ENCODE measurements at regions not wholly inside any gene's neighbourhood (a gene's known extent, or its start where the extent isn't known, plus 50 kb on each side); places are given as distances from the start of the nearest gene placed in this dataset.

GRCh38 chr20:58574469-58574868, 59.3 kb upstream of the APCDD1L start (continued):
- no peak for TF ChIP-seq TEAD2 (CRISPR knock-in tag; IDR thresholded peaks at IDR 0.05)
- peak; percentile 44 for TF ChIP-seq ZNF282 (IDR thresholded peaks at IDR 0.05; ENCODE audit: partially characterized antibody)

GRCh38 chr20:58573986-58574385, 58.8 kb upstream of the APCDD1L start:
- Histone ChIP-seq H3K4me3 (replicated peaks in 1 of 3; ENCODE audit: insufficient read depth in 1 of 3, low read depth in 2 of 3, low read length in 3 of 3) (no peak overlapping the region), H3K79me2 (ENCODE audit: insufficient read depth, low read length) (no peaks in the 10 kb centered on the region), H3K9me3 (ENCODE audit: low read length) (no peaks in the 10 kb centered on the region), H3K4me1 (ENCODE audit: insufficient read depth, low read length) (no peaks in the 10 kb centered on the region), H3K4me2 (ENCODE audit: low read depth, low read length) (no peak overlapping the region), H4K20me1 (ENCODE audit: insufficient read depth, low read length) (no peaks in the 10 kb centered on the region), H3K27ac (ENCODE audit: extremely low read length, insufficient read depth, low read length) (no peak overlapping the region), H3K9ac (ENCODE audit: insufficient read depth, low read depth, low read length) (no peak overlapping the region), H3K27me3 (ENCODE audit: control insufficient read depth in 1 of 2, insufficient read depth in 2 of 2, low read length in 2 of 2) (peaks cover 22 to 93% of the 10 kb centered on the region in 2 experiments; a peak in 4 of 5 replicates), H3K36me3 (replicated peaks in 1 of 2; ENCODE audit: control insufficient read depth in 1 of 2, insufficient read depth in 2 of 2, low read length in 2 of 2) (no peaks in the 10 kb centered on the region), H2AFZ (ENCODE audit: low read length) (no peak overlapping the region)
- POLR2A ChIA-PET: no interaction called here
- TF ChIP-seq SETDB1 (CRISPR knock-in tag; IDR thresholded peaks at IDR 0.05; ENCODE audit: borderline replicate concordance) (no peak), ZNF788 (CRISPR knock-in tag; IDR thresholded peaks at IDR 0.05; ENCODE audit: borderline replicate concordance) (no peak), HNRNPK (IDR thresholded peaks at IDR 0.05; ENCODE audit: low read depth, low read length, poor library complexity, severe bottlenecking) (no peak), ONECUT2 (CRISPR knock-in tag; IDR thresholded peaks at IDR 0.05) (no peak), ZFP90 (CRISPR knock-in tag; IDR thresholded peaks at IDR 0.05; ENCODE audit: borderline replicate concordance) (no peak), ZNF652 (CRISPR knock-in tag; IDR thresholded peaks at IDR 0.05; ENCODE audit: borderline replicate concordance, low read depth) (no peak), JARID2 (CRISPR knock-in tag; IDR thresholded peaks at IDR 0.05; ENCODE audit: insufficient replicate concordance) (no peak), ZFP41 (CRISPR knock-in tag; IDR thresholded peaks at IDR 0.05; ENCODE audit: borderline replicate concordance) (no peak), IKZF4 (CRISPR knock-in tag; IDR thresholded peaks at IDR 0.05; ENCODE audit: borderline replicate concordance, low read depth, not compliant biosample characterization) (no peak), PITX1 (CRISPR knock-in tag; IDR thresholded peaks at IDR 0.05) (no peak)
- no peak for DNase-seq (ENCODE audit: low spot score)
- CTCF ChIA-PET (ENCODE audit: low intra/inter-chr PET ratio, low total read pairs): no interaction called here
- BruUV-seq (replicated peaks): no TSS peak
- ATAC-seq: no peak
- FAIRE-seq: peak; percentile 15
- intact Hi-C loops (cut with micrococcal nuclease; ENCODE audit: unreplicated experiment) (no loop called here), in situ Hi-C loops (cut with HindIII; ENCODE audit: extremely low pct_ligation_motif_present, low pct_unique_long_range_greater_than_20kb) (no loop called here)
- WGBS (ENCODE audit: low lambda C conversion rate): 15% methylated on average over 4 of the region's 4 CpGs
